ENCODE measurements at regions not wholly inside any gene's neighbourhood (a gene's known extent, or its start where the extent isn't known, plus 50 kb on each side); places are given as distances from the start of the nearest gene placed in this dataset.

- TF ChIP-seq, protein P1, sequence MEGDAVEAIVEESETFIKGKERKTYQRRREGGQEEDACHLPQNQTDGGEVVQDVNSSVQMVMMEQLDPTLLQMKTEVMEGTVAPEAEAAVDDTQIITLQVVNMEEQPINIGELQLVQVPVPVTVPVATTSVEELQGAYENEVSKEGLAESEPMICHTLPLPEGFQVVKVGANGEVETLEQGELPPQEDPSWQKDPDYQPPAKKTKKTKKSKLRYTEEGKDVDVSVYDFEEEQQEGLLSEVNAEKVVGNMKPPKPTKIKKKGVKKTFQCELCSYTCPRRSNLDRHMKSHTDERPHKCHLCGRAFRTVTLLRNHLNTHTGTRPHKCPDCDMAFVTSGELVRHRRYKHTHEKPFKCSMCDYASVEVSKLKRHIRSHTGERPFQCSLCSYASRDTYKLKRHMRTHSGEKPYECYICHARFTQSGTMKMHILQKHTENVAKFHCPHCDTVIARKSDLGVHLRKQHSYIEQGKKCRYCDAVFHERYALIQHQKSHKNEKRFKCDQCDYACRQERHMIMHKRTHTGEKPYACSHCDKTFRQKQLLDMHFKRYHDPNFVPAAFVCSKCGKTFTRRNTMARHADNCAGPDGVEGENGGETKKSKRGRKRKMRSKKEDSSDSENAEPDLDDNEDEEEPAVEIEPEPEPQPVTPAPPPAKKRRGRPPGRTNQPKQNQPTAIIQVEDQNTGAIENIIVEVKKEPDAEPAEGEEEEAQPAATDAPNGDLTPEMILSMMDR (IDR thresholded peaks at IDR 0.05): no peak
- no peak for TF ChIP-seq MXI1 (IDR thresholded peaks at IDR 0.05; ENCODE audit: low read depth, low read length)
- no peak for TF ChIP-seq RAD21 (IDR thresholded peaks at IDR 0.05; ENCODE audit: low read length)
- TF ChIP-seq SIN3A (IDR thresholded peaks at IDR 0.05; ENCODE audit: borderline replicate concordance, low read depth, low read length): no peak
- no peak for TF ChIP-seq CHD2 (IDR thresholded peaks at IDR 0.05; ENCODE audit: low read length, partially characterized antibody)
- TF ChIP-seq RCOR1 (IDR thresholded peaks at IDR 0.05; ENCODE audit: low read length): no peak
- no peak for TF ChIP-seq YY1 (IDR thresholded peaks at IDR 0.05; ENCODE audit: low read depth)
- no peak for TF ChIP-seq TAF1 (IDR thresholded peaks at IDR 0.05; ENCODE audit: borderline replicate concordance, low read depth, low read length)
Observed at GRCh38 chr19:30212574-30212973, 159.6 kb upstream of the ZNF536 start.

Measured in SK-N-SH (cell line).